ENCODE measurements at regions not wholly inside any gene's neighbourhood (a gene's known extent, or its start where the extent isn't known, plus 50 kb on each side); places are given as distances from the start of the nearest gene placed in this dataset.

DNA sequence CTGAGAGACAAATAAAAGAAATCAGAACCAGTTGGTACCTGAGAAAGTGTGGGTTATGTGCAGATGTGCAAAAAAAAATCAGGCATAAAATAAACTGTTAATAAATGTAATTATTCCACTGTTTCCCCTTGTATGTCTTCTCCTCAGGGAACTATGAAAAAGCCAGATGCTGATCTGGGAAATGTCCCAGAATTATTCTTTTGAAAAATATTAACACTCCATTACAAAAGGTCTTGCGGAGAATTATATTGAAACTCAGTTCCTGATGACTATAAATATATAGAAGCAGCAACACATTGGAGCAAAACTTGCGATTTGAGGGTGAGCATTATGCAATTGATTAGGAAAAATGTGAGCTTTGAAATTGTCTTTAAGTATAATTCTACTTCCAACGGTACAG, 433.3 kb upstream of the KLF12 start:
- Histone ChIP-seq H3F3A (ENCODE audit: control insufficient read depth, insufficient read depth) (no peaks in the 10 kb centered on the region), H3K27me3 (ENCODE audit: control insufficient read depth, low read length) (peaks cover 10% of the 10 kb centered on the region; the same call in 1 of the 2 replicates), H4K20me1 (ENCODE audit: control insufficient read depth, insufficient read depth, low read depth, low read length) (no peaks in the 10 kb centered on the region), H3K9me3 (ENCODE audit: control insufficient read depth, insufficient read depth, low read length) (no peaks in the 10 kb centered on the region), H3K4me3 (ENCODE audit: low read length) (no peak overlapping the region), H3K4me2 (ENCODE audit: low read length) (no peak overlapping the region), H3K9me2 (replicated peaks; ENCODE audit: control insufficient read depth, low read length) (no peaks in the 10 kb centered on the region), H3K79me2 (ENCODE audit: control insufficient read depth, low read length) (no peaks in the 10 kb centered on the region), H3K4me1 (ENCODE audit: control insufficient read depth, low read length) (no peaks in the 10 kb centered on the region), H3K36me3 (ENCODE audit: control insufficient read depth, low read length) (no peaks in the 10 kb centered on the region), H3K27ac (ENCODE audit: low read depth, low read length) (no peak overlapping the region)
- TF ChIP-seq, protein P1, sequence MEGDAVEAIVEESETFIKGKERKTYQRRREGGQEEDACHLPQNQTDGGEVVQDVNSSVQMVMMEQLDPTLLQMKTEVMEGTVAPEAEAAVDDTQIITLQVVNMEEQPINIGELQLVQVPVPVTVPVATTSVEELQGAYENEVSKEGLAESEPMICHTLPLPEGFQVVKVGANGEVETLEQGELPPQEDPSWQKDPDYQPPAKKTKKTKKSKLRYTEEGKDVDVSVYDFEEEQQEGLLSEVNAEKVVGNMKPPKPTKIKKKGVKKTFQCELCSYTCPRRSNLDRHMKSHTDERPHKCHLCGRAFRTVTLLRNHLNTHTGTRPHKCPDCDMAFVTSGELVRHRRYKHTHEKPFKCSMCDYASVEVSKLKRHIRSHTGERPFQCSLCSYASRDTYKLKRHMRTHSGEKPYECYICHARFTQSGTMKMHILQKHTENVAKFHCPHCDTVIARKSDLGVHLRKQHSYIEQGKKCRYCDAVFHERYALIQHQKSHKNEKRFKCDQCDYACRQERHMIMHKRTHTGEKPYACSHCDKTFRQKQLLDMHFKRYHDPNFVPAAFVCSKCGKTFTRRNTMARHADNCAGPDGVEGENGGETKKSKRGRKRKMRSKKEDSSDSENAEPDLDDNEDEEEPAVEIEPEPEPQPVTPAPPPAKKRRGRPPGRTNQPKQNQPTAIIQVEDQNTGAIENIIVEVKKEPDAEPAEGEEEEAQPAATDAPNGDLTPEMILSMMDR (IDR thresholded peaks at IDR 0.05; ENCODE audit: low read depth, low read length, poor library complexity, severe bottlenecking), result no peak
- TF ChIP-seq EZH2phosphoT487 (IDR thresholded peaks at IDR 0.05; ENCODE audit: borderline replicate concordance, low read length), result no peak

DNA sequence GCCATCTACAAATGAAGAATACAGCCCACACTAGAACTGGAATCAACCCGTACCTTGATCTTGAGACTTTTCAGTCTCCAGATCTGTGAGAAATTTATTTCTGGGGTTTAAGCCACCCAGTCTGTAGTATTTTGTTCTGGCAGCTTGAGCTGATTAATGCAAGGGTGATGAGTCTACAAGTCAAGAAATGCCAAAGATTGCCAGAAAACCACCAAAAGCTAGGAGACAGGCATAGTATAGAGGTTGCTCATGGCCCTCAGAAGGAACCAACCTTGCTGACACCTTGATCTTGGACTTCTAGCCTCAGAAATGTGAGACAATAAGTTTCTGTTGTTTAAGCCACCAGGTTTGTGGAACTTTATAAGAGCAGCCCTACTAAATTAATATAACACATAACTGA, 428.2 kb upstream of the KLF12 start:
- H3K36me3 ChIP-seq (ENCODE audit: control insufficient read depth, low read length), result no peaks in the 10 kb centered on the region

DNA sequence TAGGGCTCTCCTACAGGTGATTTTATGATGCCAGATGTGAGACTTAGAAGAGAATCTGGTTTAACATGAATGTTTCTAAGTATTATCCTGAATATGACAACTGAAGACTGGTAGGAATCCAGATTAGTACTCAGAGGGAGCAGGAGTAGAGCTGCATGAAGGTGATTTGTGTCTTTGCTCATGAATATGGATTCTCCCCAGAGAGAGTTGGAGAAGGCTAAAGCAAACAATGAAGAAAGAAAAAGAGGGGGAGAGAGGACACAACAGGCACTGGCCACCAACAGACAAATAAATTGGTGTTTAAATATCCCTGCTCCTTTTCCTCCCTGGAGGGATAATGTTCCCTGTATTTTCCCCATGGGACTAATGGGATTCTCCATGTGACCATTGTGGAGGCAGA, 427.0 kb upstream of the KLF12 start:
- Histone ChIP-seq H3K27me3 (ENCODE audit: control insufficient read depth, low read length) (no peaks in the 10 kb centered on the region), H3K4me2 (ENCODE audit: low read length) (no peak overlapping the region), H3K79me2 (ENCODE audit: control insufficient read depth, low read length) (no peaks in the 10 kb centered on the region), H3F3A (ENCODE audit: control insufficient read depth, insufficient read depth) (no peaks in the 10 kb centered on the region), H3K9me2 (replicated peaks; ENCODE audit: control insufficient read depth, low read length) (no peaks in the 10 kb centered on the region), H4K20me1 (ENCODE audit: control insufficient read depth, insufficient read depth, low read depth, low read length) (no peaks in the 10 kb centered on the region), H3K36me3 (ENCODE audit: control insufficient read depth, low read length) (no peaks in the 10 kb centered on the region), H3K9me3 (ENCODE audit: control insufficient read depth, insufficient read depth, low read length) (no peaks in the 10 kb centered on the region), H3K27ac (ENCODE audit: low read depth, low read length) (no peak overlapping the region), H3K4me3 (ENCODE audit: low read length) (no peak overlapping the region), H3K4me1 (ENCODE audit: control insufficient read depth, low read length) (peaks cover 3% of the 10 kb centered on the region; the same call in 1 of the 2 replicates)
- TF ChIP-seq EZH2phosphoT487 (IDR thresholded peaks at IDR 0.05; ENCODE audit: borderline replicate concordance, low read length), result no peak
- TF ChIP-seq, protein P1 (IDR thresholded peaks at IDR 0.05; ENCODE audit: low read depth, low read length, poor library complexity, severe bottlenecking), result no peak

More for the DNA sequence above, 428.2 kb upstream of the KLF12 start:
- no peak for TF ChIP-seq EZH2phosphoT487 (IDR thresholded peaks at IDR 0.05; ENCODE audit: borderline replicate concordance, low read length)
- TF ChIP-seq, protein P1 (IDR thresholded peaks at IDR 0.05; ENCODE audit: low read depth, low read length, poor library complexity, severe bottlenecking), result no peak
- Histone ChIP-seq H3K4me2 (ENCODE audit: low read length) (no peak overlapping the region), H3K4me3 (ENCODE audit: low read length) (no peak overlapping the region), H3K27me3 (ENCODE audit: control insufficient read depth, low read length) (0 out of 2 replicates have a peak, but pooled peaks cover 2% of the 10 kb centered on the region), H3K9me3 (ENCODE audit: control insufficient read depth, insufficient read depth, low read length) (no peaks in the 10 kb centered on the region), H3K4me1 (ENCODE audit: control insufficient read depth, low read length) (peaks cover 3% of the 10 kb centered on the region; the same call in 1 of the 2 replicates), H3K27ac (ENCODE audit: low read depth, low read length) (no peak overlapping the region), H3K9me2 (replicated peaks; ENCODE audit: control insufficient read depth, low read length) (no peaks in the 10 kb centered on the region), H3F3A (ENCODE audit: control insufficient read depth, insufficient read depth) (no peaks in the 10 kb centered on the region), H3K79me2 (ENCODE audit: control insufficient read depth, low read length) (no peaks in the 10 kb centered on the region), H4K20me1 (ENCODE audit: control insufficient read depth, insufficient read depth, low read depth, low read length) (no peaks in the 10 kb centered on the region)
